Esophagus squamous epithelium (tissue), 5 donors: ENCODE measurements at regions not wholly inside any gene's neighbourhood (a gene's known extent, or its start where the extent isn't known, plus 50 kb on each side); places are given as distances from the start of the nearest gene placed in this dataset.
"Not testable (repeated sequence)": the region's sequence is repeated elsewhere in the genome, so short reads cannot be mapped to it uniquely, and the experiment has no call there.

ENCODE experiments used
- DNase-seq: peaks from one replicate; lab custom pipeline; 2025; lab: John Stamatoyannopoulos, UW
- H3K27ac ChIP-seq, 4 donors: fragments of 200-600 bp; sonication (generic); one replicate each; pipeline ENCODE4 v1.5.1; 2016 to 2019; ENCODE audit warnings: mild to moderate bottlenecking in 1 of 4
- H3K27me3 ChIP-seq, 4 donors: fragments of 200-600 bp; sonication (generic); 1 replicate in 3 of 4; 2 replicates in 1 of 4; pipeline versions ENCODE4 v1.5.1 to v1.6.0; 2017 to 2021; ENCODE audit warnings: antibody characterized with exemption in 1 of 4
- H3K36me3 ChIP-seq, 3 donors: fragments of 200-600 bp; sonication (generic); one replicate each; pipeline ENCODE4 v1.5.1; 2016 to 2019
- H3K4me1 ChIP-seq, 3 donors: fragments of 200-600 bp; sonication (generic); one replicate each; pipeline ENCODE4 v1.5.1; 2017 to 2019
- H3K4me3 ChIP-seq, 4 donors: fragments of 200-600 bp; sonication (generic); 1 replicate in 3 of 4; 2 replicates in 1 of 4; pipeline ENCODE4 v1.5.1; 2016 to 2019; ENCODE audit warnings: mild to moderate bottlenecking in 2 of 4, moderate library complexity in 1 of 4
- H3K9me3 ChIP-seq, 3 donors: fragments of 200-600 bp; sonication (generic); one replicate each; pipeline ENCODE4 v1.5.1; 2016 to 2019
- POLR2A ChIP-seq, 4 donors: fragments of 450-650 bp; IDR thresholded peaks; one replicate each; pipeline ENCODE4 v1.6.1; 2017; ENCODE audit warnings: antibody characterized with exemption in 4 of 4, mild to moderate bottlenecking in 4 of 4, moderate library complexity in 3 of 4
- WGBS, 2 donors: methylation state at CpG; one replicate each; pipeline ENCODE4 v1.1.5; 2018; 5-methylcytosine and 5-hydroxymethylcytosine counted together
- intact Hi-C: fragments of 100-400 bp; cut with DNase I; formaldehyde crosslinking; loops from one replicate; pipeline ENCODE4 v1.15.0; 2022
- TF ChIP-seq, protein P1 (sequence below), 6 experiments: fragments of 450-650 bp in 4 of 6; fragments of 200-600 bp in 2 of 6; sonication (generic) in 2 of 6; IDR thresholded peaks; one replicate each; pipeline ENCODE4 v1.5.1; 2016 to 2019; ENCODE audit warnings: antibody characterized with exemption in 6 of 6, mild to moderate bottlenecking in 4 of 6, moderate library complexity in 4 of 6
- donor health status: DM: yes; HTN: yes; CAD: no.

- H3K4me1 ChIP-seq: no peaks in the 10 kb centered on the region
- no peak overlapping the region for H3K4me3 ChIP-seq
- DNase-seq: no peak
- no peaks in the 10 kb centered on the region for H3K9me3 ChIP-seq
- TF ChIP-seq POLR2A (IDR thresholded peaks at IDR 0.05): no peak
- TF ChIP-seq, protein P1, sequence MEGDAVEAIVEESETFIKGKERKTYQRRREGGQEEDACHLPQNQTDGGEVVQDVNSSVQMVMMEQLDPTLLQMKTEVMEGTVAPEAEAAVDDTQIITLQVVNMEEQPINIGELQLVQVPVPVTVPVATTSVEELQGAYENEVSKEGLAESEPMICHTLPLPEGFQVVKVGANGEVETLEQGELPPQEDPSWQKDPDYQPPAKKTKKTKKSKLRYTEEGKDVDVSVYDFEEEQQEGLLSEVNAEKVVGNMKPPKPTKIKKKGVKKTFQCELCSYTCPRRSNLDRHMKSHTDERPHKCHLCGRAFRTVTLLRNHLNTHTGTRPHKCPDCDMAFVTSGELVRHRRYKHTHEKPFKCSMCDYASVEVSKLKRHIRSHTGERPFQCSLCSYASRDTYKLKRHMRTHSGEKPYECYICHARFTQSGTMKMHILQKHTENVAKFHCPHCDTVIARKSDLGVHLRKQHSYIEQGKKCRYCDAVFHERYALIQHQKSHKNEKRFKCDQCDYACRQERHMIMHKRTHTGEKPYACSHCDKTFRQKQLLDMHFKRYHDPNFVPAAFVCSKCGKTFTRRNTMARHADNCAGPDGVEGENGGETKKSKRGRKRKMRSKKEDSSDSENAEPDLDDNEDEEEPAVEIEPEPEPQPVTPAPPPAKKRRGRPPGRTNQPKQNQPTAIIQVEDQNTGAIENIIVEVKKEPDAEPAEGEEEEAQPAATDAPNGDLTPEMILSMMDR (IDR thresholded peaks at IDR 0.05): no peak
- intact Hi-C loops: no loop called here
- H3K27ac ChIP-seq: no peak overlapping the region
- no peaks in the 10 kb centered on the region for H3K36me3 ChIP-seq
- H3K27me3 ChIP-seq: no peaks in the 10 kb centered on the region
- WGBS, 2 donors: 23 to 38% methylated on average over 3 of the region's 3 CpGs
These were observed 215.9 kb upstream of the PRNP start for GRCh38 chr20:4470375-4470774.

- WGBS, 2 donors: 26 to 41% methylated on average over 4 of the region's 4 CpGs
- H3K4me3 ChIP-seq: no peak overlapping the region
- intact Hi-C loops: no loop called here
- no peak overlapping the region for H3K27ac ChIP-seq
- no peaks in the 10 kb centered on the region for H3K9me3 ChIP-seq
- no peaks in the 10 kb centered on the region for H3K36me3 ChIP-seq
- no peaks in the 10 kb centered on the region for H3K4me1 ChIP-seq
- TF ChIP-seq, protein P1 (IDR thresholded peaks at IDR 0.05): no peak
- no peak for TF ChIP-seq POLR2A (IDR thresholded peaks at IDR 0.05)
- no peak for DNase-seq
- no peaks in the 10 kb centered on the region for H3K27me3 ChIP-seq
These were observed 216.3 kb upstream of the PRNP start for GRCh38 chr20:4469910-4470309.

GRCh38 chr20:4468114-4468513 lies 218.1 kb upstream of the PRNP start:
- intact Hi-C loops: no loop called here
- no peaks in the 10 kb centered on the region for H3K36me3 ChIP-seq
- WGBS, 2 donors: 84 to 91% methylated on average over 1 of the region's 1 CpG

GRCh38 chr20:4465855-4466545 lies 216.9 kb upstream of the ADRA1D start:
- 37 to 45% methylated on average over 4 of the region's 4 CpGs for WGBS, 2 donors
- Histone ChIP-seq H3K9me3 (no peaks in the 10 kb centered on the region), H3K27me3 (no peaks in the 10 kb centered on the region), H3K36me3 (no peaks in the 10 kb centered on the region), H3K27ac (no peak overlapping the region), H3K4me3 (no peak overlapping the region), H3K4me1 (no peaks in the 10 kb centered on the region)
- intact Hi-C loops: no loop called here
- no peak for TF ChIP-seq POLR2A (IDR thresholded peaks at IDR 0.05)
- TF ChIP-seq, protein P1 (IDR thresholded peaks at IDR 0.05): no peak
- DNase-seq: no peak

More at GRCh38 chr20:4468114-4468513, 218.1 kb upstream of the PRNP start:
- no peak for DNase-seq
- Histone ChIP-seq H3K4me1 (no peaks in the 10 kb centered on the region), H3K27ac (no peak overlapping the region), H3K27me3 (no peaks in the 10 kb centered on the region), H3K4me3 (no peak overlapping the region), H3K9me3 (no peaks in the 10 kb centered on the region)
- no peak for TF ChIP-seq POLR2A (IDR thresholded peaks at IDR 0.05)
- TF ChIP-seq, protein P1 (IDR thresholded peaks at IDR 0.05): no peak

GRCh38 chr20:4465212-4465611 lies 216.1 kb upstream of the ADRA1D start:
- WGBS, 2 donors: 45 to 88% methylated on average over 1 of the region's 1 CpG
- TF ChIP-seq POLR2A (IDR thresholded peaks at IDR 0.05): no peak
- TF ChIP-seq, protein P1 (IDR thresholded peaks at IDR 0.05): no peak
- Histone ChIP-seq H3K9me3 (no peaks in the 10 kb centered on the region), H3K4me3 (no peak overlapping the region), H3K4me1 (no peaks in the 10 kb centered on the region), H3K27me3 (no peaks in the 10 kb centered on the region), H3K36me3 (no peaks in the 10 kb centered on the region), H3K27ac (no peak overlapping the region)
- intact Hi-C loops: no loop called here
- DNase-seq: no peak

DNA sequence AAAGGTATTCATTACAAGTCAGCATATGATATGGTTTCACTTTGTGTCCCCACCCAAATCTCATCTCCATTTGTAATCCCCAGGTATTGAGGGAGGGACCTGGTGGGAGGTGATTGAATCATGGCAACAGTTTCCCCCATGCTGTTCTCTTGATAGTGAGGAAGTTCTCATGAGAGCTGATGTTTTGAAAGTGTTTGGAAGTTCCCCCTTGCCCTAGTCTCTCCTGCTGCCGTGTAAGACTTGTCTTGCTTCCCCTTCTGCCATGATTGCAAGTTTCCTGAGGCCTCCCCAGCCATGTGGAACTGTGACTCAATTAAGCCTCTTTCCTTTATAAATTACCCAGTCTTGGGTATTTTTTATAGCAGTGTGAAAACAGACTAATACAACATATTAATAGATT lies 213.7 kb upstream of the ADRA1D start:
- WGBS, 2 donors: 67 to 75% methylated on average over 1 of the region's 1 CpG
- H3K9me3 ChIP-seq, H3K27me3 ChIP-seq, intact Hi-C loops, H3K27ac ChIP-seq, H3K4me1 ChIP-seq, H3K4me3 ChIP-seq, DNase-seq, H3K36me3 ChIP-seq: not testable (repeated sequence)
